IMR-90 (cell line): ENCODE measurements at regions not wholly inside any gene's neighbourhood (a gene's known extent, or its start where the extent isn't known, plus 50 kb on each side); places are given as distances from the start of the nearest gene placed in this dataset.

ENCODE experiments used
- ATAC-seq: fragments of 200-7000 bp; cut with Tn5 transposase; 2 replicates; pipeline ENCODE4 v1.9.1; 2020; ENCODE audit warnings: low read depth, mild to moderate bottlenecking, moderate library complexity
- BruUV-seq: library from RNA; stranded (reverse); fragments of 400-500 nt; replicated peaks from 2 replicates; lab custom pipeline; 2021; lab: Mats Ljungman, UMichigan
- CTCF ChIA-PET: fragments of 300-600 bp; formaldehyde crosslinking; extraction: SDS; loops from one replicate; lab custom pipeline; 2021; ENCODE audit warnings: antibody characterized with exemption; lab: Yijun Ruan, JAX
- POLR2A ChIA-PET: fragments of 300-600 bp; sonication (Branson Sonifier 250); formaldehyde crosslinking; loops from one replicate; lab custom pipeline; 2022; ENCODE audit warnings: antibody characterized with exemption; ENCODE audit not compliant: unreplicated experiment; lab: Charles Lee
- DNase-seq: peaks from one replicate; pipeline ENCODE4 v3.0.0; 2013
- H2AFZ ChIP-seq: replicated peaks from 2 replicates; pipeline ENCODE3; 2013; ENCODE audit warnings: low read length, mild to moderate bottlenecking; ENCODE audit not compliant: poor library complexity
- H2AK5ac ChIP-seq: 2 replicates; pipeline ENCODE4 v1.6.1; 2013; ENCODE audit warnings: low read depth, low read length, inconsistent platforms
- H2AK9ac ChIP-seq: replicated peaks from 2 replicates; pipeline ENCODE3; 2013; ENCODE audit warnings: mild to moderate bottlenecking, low read depth, low read length, moderate library complexity; ENCODE audit not compliant: poor library complexity
- H2BK120ac ChIP-seq: 2 replicates; pipeline ENCODE4 v1.6.1; 2013; ENCODE audit warnings: low read depth, low read length, inconsistent platforms
- H2BK15ac ChIP-seq: 3 replicates; pipeline ENCODE4 v1.6.1; 2013; ENCODE audit warnings: low read depth, low read length, inconsistent platforms
- H2BK20ac ChIP-seq: 2 replicates; pipeline ENCODE4 v1.6.1; 2013; ENCODE audit warnings: low read depth, mild to moderate bottlenecking, inconsistent platforms, low read length, moderate library complexity
- H2BK5ac ChIP-seq: 2 replicates; pipeline ENCODE4 v1.6.1; 2013; ENCODE audit warnings: mild to moderate bottlenecking, low read depth, low read length, inconsistent platforms; ENCODE audit not compliant: poor library complexity, severe bottlenecking
- H3K14ac ChIP-seq: replicated peaks from 2 replicates; pipeline ENCODE4 v1.6.1; 2013; ENCODE audit warnings: low read depth, low read length, inconsistent platforms
- H3K18ac ChIP-seq: 2 replicates; pipeline ENCODE4 v1.6.1; 2013; ENCODE audit warnings: low read depth, low read length, control low read depth
- H3K23ac ChIP-seq: 2 replicates; pipeline ENCODE4 v1.6.1; 2013; ENCODE audit warnings: low read depth, low read length, inconsistent platforms
- H3K27ac ChIP-seq: 2 replicates; pipeline ENCODE4 v1.5.1; 2013; ENCODE audit warnings: mild to moderate bottlenecking, control low read depth, low read length; ENCODE audit not compliant: insufficient read depth
- H3K27me3 ChIP-seq: 2 replicates; pipeline ENCODE4 v1.6.1; 2013; ENCODE audit warnings: low read length; ENCODE audit not compliant: control insufficient read depth, insufficient read depth
- H3K36me3 ChIP-seq: 2 replicates; pipeline ENCODE4 v1.6.1; 2013; ENCODE audit warnings: low read length, mixed read lengths; ENCODE audit not compliant: control insufficient read depth, insufficient read depth
- H3K4ac ChIP-seq: 2 replicates; pipeline ENCODE4 v1.6.1; 2013; ENCODE audit warnings: low read depth, low read length, inconsistent platforms
- H3K4me1 ChIP-seq: 2 replicates; pipeline ENCODE4 v1.6.1; 2013; ENCODE audit warnings: low read length, mixed read lengths; ENCODE audit not compliant: control insufficient read depth, insufficient read depth
- H3K4me2 ChIP-seq: 2 replicates; pipeline ENCODE4 v1.6.1; 2013; ENCODE audit warnings: low read depth, mild to moderate bottlenecking, control low read depth, low read length, moderate library complexity
- H3K4me3 ChIP-seq: 2 replicates; pipeline ENCODE4 v1.5.1; 2013; ENCODE audit warnings: low read depth, mild to moderate bottlenecking, control low read depth, low read length, moderate library complexity; ENCODE audit not compliant: insufficient read depth
- H3K56ac ChIP-seq: 2 replicates; pipeline ENCODE4 v1.6.1; 2013; ENCODE audit warnings: low read length, inconsistent platforms; ENCODE audit not compliant: insufficient read depth; ENCODE audit errors: extremely low read depth
- H3K79me1 ChIP-seq, 2 experiments: 2 replicates each; pipeline ENCODE4 v1.6.1; 2013; ENCODE audit warnings: low read length in 2 of 2, inconsistent platforms in 1 of 2, low read depth in 1 of 2
- H3K9ac ChIP-seq: 2 replicates; pipeline ENCODE4 v1.6.1; 2013; ENCODE audit warnings: low read depth, low read length, control low read depth
- H3K9me1 ChIP-seq: 2 replicates; pipeline ENCODE4 v1.6.1; 2013; ENCODE audit warnings: low read length, inconsistent platforms; ENCODE audit not compliant: insufficient read depth
- H3K9me3 ChIP-seq: 2 replicates; pipeline ENCODE4 v1.6.1; 2013; ENCODE audit warnings: low read length; ENCODE audit not compliant: control insufficient read depth, insufficient read depth
- H4K20me1 ChIP-seq: 2 replicates; pipeline ENCODE4 v1.6.1; 2013; ENCODE audit warnings: low read length, inconsistent platforms; ENCODE audit not compliant: insufficient read depth
- H4K5ac ChIP-seq: 2 replicates; pipeline ENCODE4 v1.6.1; 2013; ENCODE audit warnings: mild to moderate bottlenecking, low read depth, low read length, control low read depth
- H4K8ac ChIP-seq, 2 experiments: 2 replicates each; pipeline ENCODE4 v1.6.1; 2013; ENCODE audit warnings: low read depth in 2 of 2, low read length in 2 of 2, control low read depth in 1 of 2, inconsistent platforms in 1 of 2
- H4K91ac ChIP-seq: 2 replicates; pipeline ENCODE4 v1.6.1; 2013; ENCODE audit warnings: low read depth, low read length, inconsistent platforms; ENCODE audit not compliant: insufficient read depth
- BHLHE40 ChIP-seq: fragments of 150-350 bp; IDR thresholded peaks from 2 replicates; pipeline ENCODE4 v1.6.1; 2016; ENCODE audit warnings: mild to moderate bottlenecking, low read depth, low read length
- CHD1 ChIP-seq: IDR thresholded peaks from 2 replicates; pipeline ENCODE4 v1.6.1; 2012; ENCODE audit warnings: low read depth, low read length, improper control_type of control experiment
- FOS ChIP-seq: fragments of 150-350 bp; IDR thresholded peaks from 2 replicates; pipeline ENCODE4 v1.6.1; 2016; ENCODE audit warnings: low read depth, low read length
- MAFK ChIP-seq: IDR thresholded peaks from 2 replicates; pipeline ENCODE4 v1.6.1; 2012; ENCODE audit warnings: low read depth, low read length, improper control_type of control experiment
- MAZ ChIP-seq: IDR thresholded peaks from 2 replicates; pipeline ENCODE4 v1.6.1; 2012; ENCODE audit warnings: low read depth, mild to moderate bottlenecking, low read length, improper control_type of control experiment, moderate library complexity, borderline replicate concordance
- POLR2A ChIP-seq: IDR thresholded peaks from 2 replicates; pipeline ENCODE4 v1.6.1; 2012; ENCODE audit warnings: mild to moderate bottlenecking, low read depth, low read length
- RAD21 ChIP-seq: IDR thresholded peaks from 2 replicates; pipeline ENCODE4 v1.6.1; 2012; ENCODE audit warnings: low read length, improper control_type of control experiment
- WGBS, 2 experiments: methylation state at CpG; one replicate each; pipeline versions ENCODE4 v1.1.5 to v1.1.7; 2013; ENCODE audit warnings: missing lambda C conversion rate in 2 of 2; ENCODE audit not compliant: insufficient read length in 1 of 2; ENCODE audit errors: extremely low coverage in 2 of 2; 5-methylcytosine and 5-hydroxymethylcytosine counted together
- dilution Hi-C: fragments of 300-500 bp; cut with HindIII; formaldehyde crosslinking; loops from one replicate; pipeline ENCODE4 v1.14.3; 2018; ENCODE audit warnings: low sequenced_read_pairs; ENCODE audit not compliant: unreplicated experiment
- in situ Hi-C: fragments of 300-500 bp; cut with MboI; formaldehyde crosslinking; loops from 3 replicates; pipeline ENCODE4 v1.14.3; 2019; ENCODE audit warnings: low sequenced_read_pairs, inconsistent platforms, mixed read lengths
- intact Hi-C: fragments of 100-400 bp; cut with micrococcal nuclease; formaldehyde crosslinking; loops from 2 replicates; pipeline ENCODE4 v1.10.0; 2022

GRCh38 chr10:128739930-128740329 lies 613.7 kb upstream of the MKI67 start:
- BruUV-seq: no TSS peak
- in situ Hi-C loops: no loop called here

More at GRCh38 chr10:128739930-128740329, 613.7 kb upstream of the MKI67 start:
- no peaks in the 10 kb centered on the region for H3K9me1 ChIP-seq
- no peak overlapping the region for H3K4me3 ChIP-seq
- no peak overlapping the region for H4K8ac ChIP-seq
- H2BK120ac ChIP-seq: no peak overlapping the region
- dilution Hi-C loops (no loop called here), intact Hi-C loops (no loop called here)
- no peak overlapping the region for H3K23ac ChIP-seq
- DNase-seq (no peak), ATAC-seq (no peak)
- H2AK9ac ChIP-seq: no peak overlapping the region
- H3K4ac ChIP-seq: no peak overlapping the region
- no peak overlapping the region for H4K91ac ChIP-seq
- H2AK5ac ChIP-seq: no peak overlapping the region
- H3K14ac ChIP-seq: no peak overlapping the region
- CTCF ChIA-PET: no interaction called here
- no peak overlapping the region for H3K18ac ChIP-seq
- H3K56ac ChIP-seq: no peak overlapping the region
- POLR2A ChIA-PET: no interaction called here
- no peaks in the 10 kb centered on the region for H4K20me1 ChIP-seq
- no peak overlapping the region for H4K5ac ChIP-seq
- H3K27ac ChIP-seq: no peak overlapping the region
- no peak overlapping the region for H3K9ac ChIP-seq
- no peaks in the 10 kb centered on the region for H3K27me3 ChIP-seq
- H2BK15ac ChIP-seq: no peak overlapping the region
- no peaks in the 10 kb centered on the region for H3K79me1 ChIP-seq
- no peaks in the 10 kb centered on the region for H3K4me1 ChIP-seq
- H3K9me3 ChIP-seq: peaks cover 27% of the 10 kb centered on the region
- H3K4me2 ChIP-seq: no peak overlapping the region
- WGBS, 2 experiments: 58% methylated on average over 3 of the region's 9 CpGs; no CpG with 5 or more reads in 1 of the 2 experiments
- no peak for TF ChIP-seq BHLHE40
- TF ChIP-seq MAFK: no peak
- no peak for TF ChIP-seq POLR2A
- TF ChIP-seq CHD1: no peak
- no peak for TF ChIP-seq RAD21
- TF ChIP-seq MAZ: no peak
- no peak for TF ChIP-seq FOS
- H2AFZ ChIP-seq: no peak overlapping the region
- H2BK20ac ChIP-seq: no peak overlapping the region
- H3K36me3 ChIP-seq: no peaks in the 10 kb centered on the region
- no peak overlapping the region for H2BK5ac ChIP-seq
